Activated CD4-positive, alpha-beta T cell treated with anti-CD3 and anti-CD28 coated beads for 4 hours (primary cell): ENCODE measurements at regions not wholly inside any gene's neighbourhood (a gene's known extent, or its start where the extent isn't known, plus 50 kb on each side); places are given as distances from the start of the nearest gene placed in this dataset.

Source experiments
- DNase-seq, 2 donors: peaks; one replicate each; pipeline ENCODE4 v3.0.0-alpha.2; 2020

GRCh38 chr14:62303437-62303836 lies 541.2 kb downstream of the SNAPC1 start:
- no peak for DNase-seq

GRCh38 chr14:62304257-62304656 lies 542.0 kb downstream of the SNAPC1 start:
- DNase-seq = no peak

GRCh38 chr14:62307844-62308243 lies 545.6 kb downstream of the SNAPC1 start:
- no peak for DNase-seq

- no peak for DNase-seq
Observed at GRCh38 chr14:62308316-62308715, 546.1 kb downstream of the SNAPC1 start.

- no peak for DNase-seq
Observed at GRCh38 chr14:62308891-62309290, 546.7 kb downstream of the SNAPC1 start.

- no peak for DNase-seq
Observed at GRCh38 chr14:62313212-62313611, 551.0 kb downstream of the SNAPC1 start.

GRCh38 chr14:62314221-62314620 lies 552.0 kb downstream of the SNAPC1 start:
- DNase-seq = no peak

GRCh38 chr14:62314871-62315270 lies 552.7 kb downstream of the SNAPC1 start:
- no peak for DNase-seq

GRCh38 chr14:62315631-62316030 lies 553.4 kb downstream of the SNAPC1 start:
- DNase-seq = no peak

GRCh38 chr14:62322216-62322615 lies 560.0 kb downstream of the SNAPC1 start:
- DNase-seq = no peak

GRCh38 chr14:62329427-62329826 lies 567.2 kb downstream of the SNAPC1 start:
- no peak for DNase-seq

- no peak for DNase-seq
Observed at GRCh38 chr14:62347562-62348011, 585.4 kb downstream of the SNAPC1 start.

- DNase-seq = no peak
Observed at GRCh38 chr14:62357362-62357761, 595.1 kb downstream of the SNAPC1 start.

GRCh38 chr14:62364161-62364560 lies 601.9 kb downstream of the SNAPC1 start:
- no peak for DNase-seq

GRCh38 chr14:62364800-62365280 lies 602.6 kb downstream of the SNAPC1 start:
- no peak for DNase-seq

GRCh38 chr14:62369919-62370560 lies 607.8 kb downstream of the SNAPC1 start:
- DNase-seq = no peak

- no peak for DNase-seq
Observed at GRCh38 chr14:62373944-62374343, 611.7 kb downstream of the SNAPC1 start.

- no peak for DNase-seq
Observed at GRCh38 chr14:62378057-62378456, 615.8 kb downstream of the SNAPC1 start.

GRCh38 chr14:62381311-62382070 lies 619.3 kb downstream of the SNAPC1 start:
- no peak for DNase-seq

- no peak for DNase-seq
Observed at GRCh38 chr14:62409169-62409568, 636.1 kb downstream of the KCNH5 start.

GRCh38 chr14:62409626-62410300 lies 635.5 kb downstream of the KCNH5 start:
- no peak for DNase-seq

GRCh38 chr14:62420847-62421246 lies 624.4 kb downstream of the KCNH5 start:
- DNase-seq = no peak

- DNase-seq = no peak
Observed at GRCh38 chr14:62428429-62429203, 616.6 kb downstream of the KCNH5 start.
